ENCODE measurements at regions not wholly inside any gene's neighbourhood (a gene's known extent, or its start where the extent isn't known, plus 50 kb on each side); places are given as distances from the start of the nearest gene placed in this dataset.

DNA sequence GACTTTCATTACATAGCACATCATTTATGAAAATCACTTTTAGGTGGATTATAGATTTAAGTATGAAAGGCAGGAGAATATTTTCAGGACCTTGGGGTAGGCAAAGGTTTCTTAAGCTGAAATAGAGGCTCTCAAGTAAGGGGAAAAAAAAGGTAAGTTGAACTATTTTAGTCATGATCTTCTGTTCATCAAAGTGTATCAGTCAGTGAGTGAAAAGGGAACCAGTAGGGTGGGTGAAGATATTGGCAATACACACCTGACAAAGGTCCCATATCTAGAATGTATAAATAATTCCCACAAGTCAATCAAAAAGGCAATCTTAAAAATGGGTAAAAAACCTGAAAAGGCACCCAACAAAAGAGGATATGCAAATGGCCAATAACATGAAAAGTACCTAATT is 218.6 kb downstream of the KLF13 start:
- DNase-seq (ENCODE audit: low read depth in 4 of 4, low spot score in 3 of 4), result no peak

DNA sequence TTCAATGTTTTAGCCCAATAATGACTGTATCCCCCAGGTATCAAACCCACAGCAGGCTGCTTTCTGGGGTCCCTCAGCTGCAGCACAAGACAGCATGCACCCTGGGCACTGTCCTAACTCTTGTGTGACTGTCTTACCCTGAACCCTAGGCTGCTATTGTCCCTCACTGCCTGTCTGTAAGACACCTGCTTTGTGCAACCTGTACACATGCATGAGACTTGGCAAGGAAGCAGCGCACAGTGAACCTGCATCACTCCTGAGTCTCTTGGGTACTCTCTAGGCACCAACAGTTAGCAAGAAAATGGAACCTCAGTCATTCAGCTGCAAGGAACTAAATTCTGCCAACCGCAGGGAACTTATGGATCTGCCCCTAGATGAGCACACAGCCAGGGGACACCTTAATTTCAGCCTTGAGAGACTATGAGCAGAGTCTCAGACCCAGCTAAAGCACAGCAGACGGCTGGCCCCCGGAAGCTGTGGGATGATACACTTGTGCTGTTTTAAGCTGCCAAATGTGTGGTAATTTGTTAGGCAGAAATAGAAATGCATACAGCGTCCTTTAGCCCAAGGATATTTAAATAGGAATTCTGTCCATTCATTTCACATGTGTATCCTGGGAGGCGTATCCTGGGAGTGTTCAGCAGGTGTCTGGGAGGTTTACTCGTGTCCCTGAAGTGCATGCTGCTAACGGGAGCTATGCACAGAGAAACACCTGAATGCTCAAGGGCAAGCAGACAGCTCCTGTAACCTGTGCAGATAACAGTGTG is 223.8 kb downstream of the KLF13 start:
- no peak for DNase-seq (ENCODE audit: low read depth in 4 of 4, low spot score in 3 of 4)

DNA sequence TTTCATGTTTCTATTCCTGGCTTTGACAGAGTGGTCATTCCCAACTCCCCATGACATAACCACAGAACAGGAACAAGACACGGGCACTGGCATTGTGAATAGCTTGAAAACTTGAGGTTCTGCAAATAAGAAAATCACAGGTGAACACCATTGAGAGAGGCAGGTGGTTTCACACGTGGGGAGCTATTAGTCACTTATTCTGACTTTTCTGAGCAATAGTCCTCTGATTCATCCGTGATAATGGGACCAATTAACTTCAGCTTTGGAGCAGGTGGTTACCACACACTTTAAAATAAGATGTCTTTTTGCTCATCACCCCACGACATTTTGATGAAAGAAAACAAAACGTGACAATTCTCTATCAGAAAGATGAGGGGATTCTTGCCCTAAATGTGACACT is 224.7 kb downstream of the KLF13 start:
- no peak for DNase-seq (ENCODE audit: low read depth in 4 of 4, low spot score in 3 of 4)

DNA sequence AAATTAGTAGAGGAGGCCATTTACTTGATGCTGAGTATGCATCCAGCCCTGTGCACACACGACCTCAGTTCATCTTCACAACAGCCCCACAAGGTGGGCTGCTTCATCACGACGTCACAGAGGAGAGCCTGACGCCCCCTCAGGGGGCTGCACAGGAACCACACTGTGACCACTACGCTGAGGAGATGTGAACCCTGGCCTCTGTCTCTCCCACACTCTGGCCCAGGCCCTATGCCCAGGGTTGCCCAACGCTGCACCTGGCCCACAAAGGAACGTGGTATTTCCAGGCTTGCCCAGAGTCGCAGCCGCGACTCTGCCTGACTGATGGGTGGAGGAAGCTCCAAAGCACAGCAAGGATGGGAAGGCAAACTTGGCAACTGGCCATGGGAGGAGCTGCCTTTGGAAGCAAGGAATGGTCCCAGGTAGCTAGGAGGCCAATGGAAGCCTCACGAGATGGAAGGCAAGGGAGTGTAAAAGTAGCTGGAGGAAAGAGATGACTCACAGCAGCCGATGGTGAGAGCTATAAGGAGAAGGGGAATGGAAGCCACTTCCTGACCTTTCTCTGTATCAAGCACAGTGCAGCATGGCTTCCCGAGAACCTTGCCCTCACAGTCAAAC is 226.0 kb downstream of the KLF13 start:
- no peak for DNase-seq (ENCODE audit: low read depth in 4 of 4, low spot score in 3 of 4)

DNA sequence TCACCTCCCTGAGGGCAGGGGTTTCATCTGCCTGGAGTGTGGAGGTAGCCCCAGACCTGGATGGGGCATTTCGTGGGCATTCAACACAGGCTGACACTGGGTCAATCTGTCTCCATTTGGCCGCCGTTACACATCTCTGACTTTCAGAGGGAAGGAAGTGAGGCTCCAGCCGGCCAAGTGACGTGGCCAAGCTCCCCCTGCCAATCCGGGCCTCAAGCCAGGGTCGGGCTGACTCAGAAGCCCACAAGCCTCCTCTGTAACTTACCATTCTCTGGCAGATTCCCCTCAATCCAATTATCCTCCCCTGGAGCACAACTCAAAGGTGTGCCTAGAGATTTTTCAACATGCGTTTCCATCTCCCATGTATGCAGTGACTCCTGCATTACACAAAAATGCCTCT is 227.6 kb downstream of the KLF13 start:
- DNase-seq (ENCODE audit: low read depth in 4 of 4, low spot score in 3 of 4), result no peak

DNA sequence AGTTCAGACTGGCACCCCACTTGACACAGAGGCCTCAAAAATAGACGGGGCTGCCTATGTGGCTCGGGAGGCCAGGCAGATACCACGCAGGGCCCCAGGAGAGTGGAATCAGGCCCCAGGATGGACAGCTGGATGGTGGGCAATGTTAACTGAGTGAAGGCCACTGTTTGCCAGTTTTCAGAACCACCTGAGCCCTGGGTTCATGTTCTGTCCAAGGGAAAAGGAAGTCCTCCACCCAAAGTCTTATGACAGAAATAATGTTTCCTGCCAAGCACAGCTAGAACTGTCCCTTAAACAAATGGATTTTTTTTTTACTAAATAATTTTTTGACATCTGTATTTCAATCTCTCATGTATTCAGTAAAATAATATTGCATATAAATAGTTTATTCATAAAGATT is 228.4 kb downstream of the KLF13 start:
- DNase-seq (ENCODE audit: low read depth in 4 of 4, low spot score in 3 of 4), result no peak

DNA sequence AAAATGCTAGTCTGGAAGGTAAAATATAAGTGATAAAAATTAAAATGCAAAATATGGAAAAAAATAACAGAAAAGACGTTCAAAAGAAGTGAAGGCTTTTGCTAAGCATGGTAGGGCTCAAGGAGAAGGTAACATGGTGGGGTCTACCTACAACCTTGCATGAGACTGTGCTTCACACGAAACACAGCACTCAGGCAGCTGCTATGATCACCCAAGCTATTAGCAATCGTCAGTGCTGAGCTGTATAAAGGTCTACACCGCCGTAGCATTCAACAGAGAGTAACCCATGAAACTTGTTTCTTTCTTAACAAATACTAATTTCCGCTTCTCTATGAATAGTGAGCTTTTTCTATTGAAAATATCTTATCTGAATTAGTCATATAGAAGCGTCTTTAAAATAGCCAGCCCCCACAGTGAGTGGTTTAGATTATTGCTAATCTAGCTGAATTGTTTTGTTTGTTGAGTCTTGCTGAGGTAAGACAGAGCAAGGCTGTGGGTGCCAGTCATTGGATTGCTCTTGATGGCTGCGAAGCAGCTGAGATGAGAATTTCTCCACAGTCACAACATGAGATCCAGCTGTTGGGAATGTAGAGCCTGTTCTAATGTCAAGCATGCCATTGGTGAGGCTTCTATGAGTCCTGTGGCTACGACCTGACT is 230.0 kb downstream of the KLF13 start:
- no peak for DNase-seq (ENCODE audit: low read depth in 4 of 4, low spot score in 3 of 4)

DNA sequence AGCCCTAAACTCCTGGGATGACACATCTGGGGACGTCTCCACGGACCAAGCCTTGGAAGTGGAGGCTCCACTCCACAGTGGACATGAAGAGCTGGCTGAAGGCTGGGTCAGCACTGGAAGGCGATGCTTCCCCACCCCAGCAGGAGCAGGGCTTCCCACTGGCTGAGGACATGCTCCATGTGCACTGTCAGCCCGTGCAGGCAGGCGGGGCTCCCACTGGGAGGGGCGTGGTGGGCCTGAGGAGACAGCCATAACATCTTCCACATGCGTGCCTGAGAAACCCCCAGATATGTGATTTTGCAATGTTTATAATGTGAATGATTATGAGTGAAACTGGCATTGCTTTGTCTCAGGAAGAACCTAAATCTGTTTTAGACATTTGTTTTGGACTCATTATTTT is 231.3 kb downstream of the KLF13 start:
- no peak for DNase-seq (ENCODE audit: low read depth in 4 of 4, low spot score in 3 of 4)

DNA sequence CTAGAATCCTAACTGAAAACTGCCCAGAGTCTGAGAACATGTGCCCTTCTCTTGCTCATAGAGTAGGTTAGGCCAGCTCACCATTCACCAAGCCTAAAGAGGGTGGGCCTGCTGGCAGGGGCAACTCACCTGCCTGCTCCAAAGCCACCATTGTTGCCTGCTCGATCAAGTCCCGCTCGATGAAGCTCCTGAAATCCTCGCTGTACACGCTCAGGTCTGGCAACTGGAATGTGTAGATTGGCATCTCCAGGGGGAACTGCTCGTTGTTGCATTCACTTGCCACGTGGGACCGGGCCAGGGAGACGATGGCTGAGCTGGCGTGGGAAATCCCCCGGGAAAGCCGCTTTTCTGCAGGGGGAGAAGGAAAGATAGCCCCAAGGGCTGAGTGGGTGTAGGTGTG is 232.2 kb downstream of the KLF13 start:
- DNase-seq (ENCODE audit: low read depth in 4 of 4, low spot score in 3 of 4), result no peak

DNA sequence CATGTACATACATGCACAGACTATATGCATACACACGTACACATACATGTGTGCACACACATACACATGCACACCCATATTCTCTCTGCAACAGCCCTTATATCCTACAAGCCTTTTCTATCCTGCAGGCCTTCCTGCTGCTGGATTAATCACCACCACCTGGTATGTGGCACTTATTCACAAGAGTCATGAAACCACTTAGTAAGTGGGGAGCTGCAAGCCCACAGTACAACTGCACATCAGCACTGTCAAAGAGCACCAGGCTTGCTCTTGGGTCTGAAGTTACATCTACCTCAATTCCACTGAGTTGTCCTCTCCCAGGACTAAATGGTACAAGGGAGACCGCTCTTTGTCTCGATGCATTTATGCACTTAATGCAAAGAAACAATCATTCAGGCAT is 233.2 kb downstream of the KLF13 start:
- no peak for DNase-seq (ENCODE audit: low read depth in 4 of 4, low spot score in 3 of 4)

DNA sequence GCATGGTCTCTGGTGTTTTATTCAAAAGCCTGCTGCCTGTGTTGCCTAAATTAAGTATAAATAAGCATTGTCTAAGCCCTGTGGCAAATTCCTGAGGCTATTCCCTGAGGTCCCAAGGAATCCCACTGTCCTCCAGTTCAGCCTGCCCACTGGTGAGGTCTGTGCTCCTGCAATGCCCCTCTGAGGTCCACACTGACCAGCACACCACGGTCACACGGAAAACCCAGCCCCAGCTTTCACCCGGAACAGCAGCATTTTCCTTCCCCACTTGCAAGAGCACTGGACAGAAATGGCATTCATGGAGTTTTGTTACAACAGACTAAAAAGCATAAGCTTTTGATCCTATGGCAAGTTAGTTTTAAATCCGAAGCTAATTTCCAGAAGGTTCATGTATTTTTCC is 234.0 kb downstream of the KLF13 start:
- DNase-seq (ENCODE audit: low read depth in 4 of 4, low spot score in 3 of 4), result no peak

DNA sequence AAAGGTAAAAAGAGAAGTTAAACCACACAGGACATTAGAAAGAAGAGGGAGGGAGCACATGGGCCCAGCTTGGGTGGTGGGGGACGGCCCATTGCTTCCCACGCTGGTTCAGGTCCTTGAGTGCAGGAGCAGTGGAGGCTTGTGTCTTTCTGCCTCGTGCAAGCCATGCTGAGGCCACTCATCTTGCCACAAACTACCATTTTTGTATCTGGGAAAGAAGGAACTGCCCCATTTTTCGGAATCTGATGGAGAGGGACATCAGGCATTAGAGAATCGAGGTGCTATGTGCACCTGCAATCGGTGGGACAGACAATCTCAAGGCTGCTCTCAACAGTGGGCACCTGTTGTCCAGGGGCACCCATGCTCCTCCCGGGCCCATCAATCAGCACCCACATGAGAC is 234.5 kb downstream of the KLF13 start:
- DNase-seq (ENCODE audit: low read depth in 4 of 4, low spot score in 3 of 4), result no peak

DNA sequence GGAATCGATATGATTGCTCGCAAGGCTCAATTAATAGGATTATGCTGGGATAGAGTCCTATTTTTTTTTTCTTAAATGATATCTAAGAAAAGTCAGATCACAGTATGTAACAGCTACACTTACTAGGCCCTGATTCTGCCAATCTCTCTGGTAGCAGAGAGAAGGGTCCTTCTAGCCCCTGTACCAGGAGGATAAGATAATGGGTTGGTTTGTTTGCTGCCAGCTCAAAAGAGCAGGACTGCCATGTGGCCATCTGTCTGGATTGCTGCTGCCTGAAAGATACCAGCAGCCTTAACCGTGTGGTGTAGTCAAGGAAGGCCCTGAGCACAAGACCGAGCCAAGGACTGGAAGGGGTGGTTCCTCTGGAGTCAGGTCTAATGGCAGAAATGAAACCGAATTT is 236.4 kb downstream of the KLF13 start:
- no peak for DNase-seq (ENCODE audit: low read depth in 4 of 4, low spot score in 3 of 4)

DNA sequence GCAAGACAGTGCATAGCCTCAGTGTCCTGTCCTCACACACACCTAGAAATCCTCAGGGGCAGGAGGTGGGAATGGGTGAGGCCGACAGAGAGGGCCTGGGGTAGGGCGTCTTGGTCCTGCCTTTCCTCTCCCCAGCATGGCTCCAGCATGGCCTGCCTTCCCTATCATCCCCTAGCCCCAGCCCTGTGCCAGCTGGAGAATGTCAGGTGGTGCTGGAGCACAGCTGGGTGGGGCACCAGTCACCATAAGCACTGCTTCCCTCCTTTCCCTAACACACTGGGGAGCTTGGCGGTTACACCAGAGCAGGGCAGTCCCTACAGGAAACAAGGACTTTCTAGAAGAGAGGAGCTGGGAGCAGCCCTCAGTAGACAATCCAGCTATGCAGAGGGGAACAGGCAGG is 236.8 kb downstream of the KLF13 start:
- no peak for DNase-seq (ENCODE audit: low read depth in 4 of 4, low spot score in 3 of 4)

DNA sequence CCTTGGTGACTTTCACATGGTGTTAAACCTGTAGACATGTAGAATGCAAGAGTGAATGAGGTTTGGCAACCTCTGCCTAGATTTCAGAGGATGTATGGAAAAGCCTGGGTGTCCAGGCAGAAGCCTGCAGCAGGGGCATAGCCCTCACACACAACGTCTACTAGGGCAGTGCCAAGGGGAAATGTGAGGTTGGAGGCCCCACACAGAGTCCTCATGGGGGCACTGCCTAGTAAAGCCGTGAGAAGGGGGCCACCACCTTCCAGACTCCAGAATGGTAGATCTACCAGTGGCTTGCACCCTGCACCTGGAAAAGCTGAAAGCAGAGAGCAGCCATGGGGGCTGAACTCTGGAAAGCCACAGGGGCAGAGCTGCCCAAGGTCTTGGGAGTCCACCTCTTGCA is 241.2 kb downstream of the KLF13 start:
- DNase-seq (ENCODE audit: low read depth in 4 of 4, low spot score in 3 of 4), result no peak

DNA sequence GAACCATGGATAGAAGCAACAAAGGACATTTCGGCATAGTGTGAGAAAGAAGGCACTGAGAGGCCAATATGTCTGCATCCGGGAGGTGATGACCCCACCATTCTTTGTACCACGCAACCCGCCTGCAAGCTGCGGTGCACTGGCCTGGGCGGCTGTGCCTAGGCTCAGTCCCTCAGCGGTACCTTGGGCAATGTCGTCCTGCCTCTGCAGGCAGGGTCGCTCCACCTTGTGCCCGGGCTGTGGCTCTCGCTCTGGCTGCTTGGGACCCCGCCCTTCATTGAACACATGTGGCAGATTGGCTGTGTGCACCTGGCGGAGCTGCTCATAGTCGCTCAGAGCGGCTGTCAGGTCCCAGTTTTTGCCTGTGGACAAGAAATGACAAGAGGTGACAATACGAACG is 243.2 kb downstream of the KLF13 start:
- no peak for DNase-seq (ENCODE audit: low read depth in 4 of 4, low spot score in 3 of 4)

DNA sequence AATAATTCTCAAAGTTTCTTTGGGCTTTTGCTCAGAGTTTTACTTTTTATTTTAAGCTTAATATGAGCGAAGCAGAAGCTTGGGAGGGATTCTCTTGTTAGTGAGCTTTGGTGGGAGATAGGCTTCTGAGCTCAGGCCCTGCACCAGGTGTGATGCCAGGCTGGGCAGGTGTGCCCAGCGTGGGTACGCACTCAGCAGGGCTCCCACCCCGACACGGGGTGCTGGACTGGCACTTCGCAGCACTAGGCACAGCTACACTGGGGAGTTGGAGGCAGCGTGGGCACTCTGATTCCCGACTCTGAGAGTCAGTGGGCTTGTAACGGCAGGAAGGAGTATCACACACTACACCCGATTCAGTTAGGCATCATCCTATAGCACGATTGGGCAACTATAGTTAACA is 244.0 kb downstream of the KLF13 start:
- no peak for DNase-seq (ENCODE audit: low read depth in 4 of 4, low spot score in 3 of 4)

DNA sequence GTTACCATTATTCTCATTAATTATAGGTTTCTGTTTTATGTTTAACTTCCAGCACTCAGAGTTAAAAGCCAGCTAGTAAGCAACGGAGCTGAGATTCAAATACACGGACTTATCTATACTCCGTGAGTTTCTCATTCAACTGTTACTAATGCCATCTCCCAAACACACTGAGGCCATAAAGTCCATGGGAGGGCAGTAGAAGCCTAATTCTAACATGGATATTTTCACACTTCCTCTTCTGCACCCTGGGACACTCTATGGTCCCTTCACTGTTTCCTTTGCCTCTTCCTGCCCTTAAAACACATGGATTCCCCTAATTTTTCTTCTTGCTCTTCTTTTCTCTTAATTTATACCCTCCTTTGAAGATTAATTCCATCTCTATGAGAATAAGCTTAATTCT is 245.0 kb downstream of the KLF13 start:
- DNase-seq (ENCODE audit: low read depth in 4 of 4, low spot score in 3 of 4), result no peak

DNA sequence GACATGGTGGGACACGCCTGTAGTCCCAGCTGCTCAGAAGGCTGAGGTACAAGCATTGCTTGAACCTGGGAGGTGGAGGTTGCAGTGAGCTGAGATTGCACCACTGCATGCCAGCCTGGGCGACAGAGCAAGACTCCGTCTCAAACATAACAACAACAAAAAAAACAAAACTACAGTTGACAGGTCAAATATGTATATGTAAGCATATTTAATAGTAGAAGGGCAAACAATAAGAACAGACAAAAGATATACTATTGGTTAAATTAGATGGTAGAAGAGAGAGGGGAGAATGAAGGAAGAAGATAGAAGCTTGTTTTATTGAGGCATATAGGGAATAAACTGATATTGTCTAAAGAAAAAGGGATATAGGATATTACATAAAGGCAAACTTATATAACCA is 247.1 kb downstream of the KLF13 start:
- DNase-seq (ENCODE audit: low read depth in 4 of 4, low spot score in 3 of 4), result no peak

DNA sequence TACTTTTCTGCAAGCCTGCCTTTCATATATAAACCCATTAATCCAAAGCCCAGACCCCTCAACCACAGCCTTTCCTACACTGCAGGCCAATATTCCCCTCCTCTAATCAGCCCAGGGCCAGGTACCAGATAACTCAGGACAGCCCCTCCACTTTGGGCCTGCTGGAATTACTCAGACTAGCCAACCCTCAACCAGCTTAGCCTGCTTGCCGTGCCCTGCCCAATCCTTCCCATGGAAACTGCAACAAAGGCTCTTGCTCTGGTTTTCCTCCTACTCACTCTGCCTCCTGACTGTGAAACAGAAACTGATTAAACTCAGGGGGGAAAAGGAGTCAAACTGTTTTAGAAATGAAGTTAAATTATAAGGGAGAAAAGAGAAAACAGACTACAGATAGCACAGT is 248.1 kb downstream of the KLF13 start:
- no peak for DNase-seq (ENCODE audit: low read depth in 4 of 4, low spot score in 3 of 4)

DNA sequence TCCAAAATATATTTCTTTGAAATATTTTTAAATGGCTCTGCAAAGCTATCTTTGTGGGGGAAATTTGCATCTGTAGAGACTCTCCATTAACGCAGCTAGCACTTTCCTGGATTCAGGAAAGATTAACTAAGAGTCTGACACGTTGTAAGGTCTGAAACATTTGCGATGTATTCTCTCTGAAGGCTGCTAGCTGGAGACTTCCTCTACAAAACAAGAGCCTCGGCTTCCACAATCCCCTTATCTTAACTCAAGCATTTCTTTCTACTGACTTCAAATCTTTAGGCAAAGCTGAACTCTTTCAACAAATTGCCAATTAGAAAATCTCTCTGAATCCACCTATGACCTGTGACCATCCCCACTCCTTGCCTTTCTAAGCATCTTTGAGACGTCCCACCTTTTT is 250.5 kb downstream of the KLF13 start:
- no peak for DNase-seq (ENCODE audit: low read depth in 4 of 4, low spot score in 3 of 4)

DNA sequence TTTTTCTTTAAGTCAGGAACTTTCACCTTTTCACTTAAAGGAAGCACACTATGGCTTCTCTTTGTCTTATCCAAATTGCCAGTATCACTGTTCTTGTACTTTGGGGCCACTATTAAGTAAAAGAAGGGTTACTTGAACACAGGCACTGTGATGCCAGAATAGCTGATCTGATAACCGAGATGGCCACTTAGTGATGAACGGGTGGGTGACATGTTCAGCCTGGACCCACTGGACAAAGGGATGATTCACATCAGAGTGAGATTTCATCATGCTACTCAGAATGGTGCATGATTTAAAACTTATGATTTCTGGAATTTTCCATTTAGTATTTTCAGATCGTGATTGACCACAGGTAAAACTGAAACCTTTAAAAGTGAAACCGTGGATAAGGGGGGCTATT is 252.6 kb downstream of the KLF13 start:
- no peak for DNase-seq (ENCODE audit: low read depth in 4 of 4, low spot score in 3 of 4)
